Forelimb muscle (tissue), 1 donor: ENCODE measurements at regions not wholly inside any gene's neighbourhood (a gene's known extent, or its start where the extent isn't known, plus 50 kb on each side); places are given as distances from the start of the nearest gene placed in this dataset.

ENCODE experiments used
- DNase-seq: peaks from one replicate; pipeline ENCODE4 v3.0.0-alpha.2; 2013; ENCODE audit warnings: low read depth

- DNase-seq = no peak
These were observed 138.9 kb downstream of the TOMM20 start for GRCh38 chr1:234989479-234990327.

DNA sequence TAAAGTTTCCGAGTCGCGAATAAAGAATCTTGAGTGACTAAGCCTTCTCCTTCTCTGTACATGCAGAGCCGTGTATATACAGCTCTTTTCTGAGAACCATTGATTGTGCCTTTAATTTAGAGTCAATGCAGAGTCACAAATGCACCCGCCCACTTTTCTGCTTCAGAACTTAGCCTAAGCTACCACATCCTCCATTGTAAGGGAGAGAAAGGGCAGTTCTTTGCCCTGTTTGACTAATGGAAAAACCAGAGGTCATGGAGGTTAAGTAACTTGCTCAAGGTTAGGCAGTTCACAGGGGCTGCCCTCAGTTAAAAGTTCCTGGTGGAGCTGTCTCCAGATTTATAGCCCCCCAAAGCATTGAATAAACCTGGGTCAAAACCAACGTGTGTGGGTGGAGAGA is 139.6 kb downstream of the TOMM20 start:
- no peak for DNase-seq

DNA sequence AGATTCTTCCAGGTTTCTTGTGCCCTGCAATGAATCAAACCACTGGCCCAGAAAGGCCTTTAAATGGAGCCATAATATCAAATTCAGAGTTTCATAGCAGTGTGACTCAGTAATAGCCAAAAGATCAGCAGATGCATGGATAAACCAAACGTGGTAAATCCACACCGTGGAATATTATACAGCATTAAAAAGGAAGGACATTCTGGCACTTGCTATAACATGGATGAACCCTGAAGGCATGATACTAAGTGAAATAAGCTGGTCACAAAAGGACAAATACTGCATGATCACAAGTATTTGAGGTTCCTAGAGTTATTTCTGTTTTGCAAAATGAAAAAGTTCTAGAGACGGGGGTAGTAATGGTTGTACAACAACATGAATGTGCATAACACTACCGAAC is 140.1 kb downstream of the TOMM20 start:
- DNase-seq = no peak

GRCh38 chr1:234988155-234988517 is 140.5 kb downstream of the TOMM20 start:
- no peak for DNase-seq

- DNase-seq = no peak
These were observed 141.1 kb downstream of the TOMM20 start for GRCh38 chr1:234987415-234988154.

DNA sequence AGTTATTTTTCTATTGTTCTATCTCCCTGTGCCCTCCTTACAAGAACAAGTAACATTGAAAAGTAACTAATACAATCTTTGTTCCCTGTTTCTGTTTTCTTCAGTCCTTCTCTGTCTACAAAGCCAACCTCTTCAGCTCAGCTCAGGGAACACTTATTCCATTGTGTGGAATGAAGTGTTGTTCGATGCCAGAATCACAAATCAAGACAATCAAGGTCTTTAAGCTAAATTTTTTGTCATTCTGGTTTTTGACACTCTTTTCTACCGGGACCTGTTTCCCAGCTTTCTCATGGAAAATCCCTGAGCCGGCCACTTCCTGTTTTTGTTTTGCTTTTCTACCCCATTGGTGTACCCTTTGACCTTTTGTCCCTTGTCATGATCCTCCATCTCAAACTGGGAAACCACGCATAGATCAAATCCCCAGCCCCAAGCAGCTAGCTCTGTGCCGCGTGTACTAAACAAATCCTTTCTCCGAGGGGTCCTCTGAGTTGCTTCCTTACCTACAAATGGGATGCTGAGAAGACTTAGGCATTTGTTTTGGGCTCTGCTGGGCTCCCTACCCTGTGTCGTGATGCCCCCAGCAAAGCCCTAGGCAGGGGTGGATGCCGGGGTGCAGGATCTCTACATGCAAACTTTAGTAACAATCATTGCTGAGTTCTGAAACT is 141.8 kb downstream of the TOMM20 start:
- DNase-seq = no peak

GRCh38 chr1:234985516-234986294 is 142.9 kb downstream of the TOMM20 start:
- no peak for DNase-seq

DNA sequence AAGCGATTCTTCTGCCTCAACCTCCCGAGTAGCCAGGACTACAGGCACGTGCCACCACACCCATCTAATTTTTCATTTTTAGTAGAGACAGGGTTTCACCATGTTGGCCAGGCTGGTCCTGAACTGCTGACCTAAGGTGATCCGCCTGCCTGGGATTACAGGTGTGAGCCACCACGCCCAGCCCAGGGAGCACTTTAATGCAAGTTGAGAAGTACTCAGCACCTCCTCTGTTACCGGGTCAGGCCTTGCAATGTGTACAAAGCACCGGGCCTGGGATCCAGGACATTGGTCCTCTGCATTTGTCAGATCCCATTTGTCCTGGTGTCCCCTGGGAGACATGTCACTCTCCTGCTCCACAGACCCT is 143.6 kb downstream of the TOMM20 start:
- DNase-seq = no peak

GRCh38 chr1:234983564-234984238 is 144.9 kb downstream of the TOMM20 start:
- no peak for DNase-seq

DNA sequence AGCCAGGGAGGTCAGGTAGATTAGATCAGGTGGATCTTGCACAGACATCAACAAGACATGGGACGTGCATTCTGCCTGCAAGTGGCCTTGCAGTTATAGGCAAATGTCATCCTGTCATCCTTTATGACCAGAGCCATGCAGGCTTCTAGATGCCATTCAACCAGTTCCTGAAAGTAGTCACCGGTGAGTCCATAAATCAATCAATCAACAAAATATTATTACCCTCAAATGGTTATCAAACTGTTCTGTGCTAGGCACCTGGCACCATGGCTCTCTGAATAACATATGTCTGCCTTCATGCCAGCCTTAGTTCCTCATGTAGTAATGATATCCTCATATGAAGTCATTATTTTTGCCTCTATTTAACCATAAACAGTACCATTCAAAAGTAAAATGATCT is 146.9 kb downstream of the TOMM20 start:
- DNase-seq = no peak

DNA sequence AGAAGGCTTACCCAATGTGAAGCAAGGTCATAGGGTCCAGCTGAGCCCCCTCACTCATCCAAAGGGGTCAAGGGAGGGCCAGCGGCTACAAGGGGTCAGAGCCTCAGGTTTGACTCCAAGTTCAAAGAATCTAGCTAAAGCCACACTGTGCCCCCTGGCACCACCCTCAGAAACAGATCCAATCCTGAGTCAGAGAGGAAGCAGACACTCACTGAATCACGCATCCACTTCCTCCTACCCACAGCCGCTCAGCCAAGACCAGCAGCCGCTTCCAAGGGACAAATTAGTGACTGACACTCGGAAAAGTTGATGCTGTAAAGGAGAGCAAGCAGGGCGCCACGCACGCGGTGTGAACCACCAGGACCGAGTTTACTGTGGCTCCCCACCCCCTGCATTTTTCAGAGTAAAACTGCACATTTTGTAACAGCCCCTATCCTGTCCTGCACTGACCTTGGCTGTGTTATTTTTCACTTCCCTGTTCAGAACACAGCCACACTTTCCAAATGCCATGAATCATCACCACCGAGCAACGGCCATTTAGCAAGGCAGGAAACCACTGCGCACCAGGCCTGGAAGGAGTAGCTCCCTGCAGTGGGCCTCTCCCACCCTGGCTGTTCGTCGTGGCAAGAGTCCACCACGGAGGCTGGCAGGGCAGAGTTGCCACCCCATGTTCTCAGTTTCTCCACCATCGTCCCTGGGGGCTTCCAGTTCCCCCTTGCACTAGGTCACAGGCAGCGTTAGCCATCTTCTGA is 147.8 kb downstream of the TOMM20 start:
- no peak for DNase-seq

DNA sequence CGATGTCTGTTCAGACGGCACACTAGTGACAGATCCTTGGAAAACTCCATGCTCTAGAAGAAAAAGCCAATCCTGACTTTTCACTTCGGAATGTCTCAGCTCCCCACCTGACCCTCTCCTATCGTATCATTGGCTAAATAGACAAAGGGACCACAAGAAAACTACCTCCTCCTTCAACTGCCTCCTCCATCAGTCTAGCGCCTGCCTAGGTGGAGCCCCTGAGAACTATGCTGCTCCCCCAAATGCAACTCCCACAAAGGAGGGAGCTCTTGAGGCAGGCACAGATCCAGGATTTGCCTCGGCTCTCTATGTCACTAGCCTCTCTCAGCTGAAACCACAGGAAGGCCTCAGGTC is 148.4 kb downstream of the TOMM20 start:
- no peak for DNase-seq

GRCh38 chr1:234979296-234980279 is 149.0 kb downstream of the TOMM20 start:
- no peak for DNase-seq

DNA sequence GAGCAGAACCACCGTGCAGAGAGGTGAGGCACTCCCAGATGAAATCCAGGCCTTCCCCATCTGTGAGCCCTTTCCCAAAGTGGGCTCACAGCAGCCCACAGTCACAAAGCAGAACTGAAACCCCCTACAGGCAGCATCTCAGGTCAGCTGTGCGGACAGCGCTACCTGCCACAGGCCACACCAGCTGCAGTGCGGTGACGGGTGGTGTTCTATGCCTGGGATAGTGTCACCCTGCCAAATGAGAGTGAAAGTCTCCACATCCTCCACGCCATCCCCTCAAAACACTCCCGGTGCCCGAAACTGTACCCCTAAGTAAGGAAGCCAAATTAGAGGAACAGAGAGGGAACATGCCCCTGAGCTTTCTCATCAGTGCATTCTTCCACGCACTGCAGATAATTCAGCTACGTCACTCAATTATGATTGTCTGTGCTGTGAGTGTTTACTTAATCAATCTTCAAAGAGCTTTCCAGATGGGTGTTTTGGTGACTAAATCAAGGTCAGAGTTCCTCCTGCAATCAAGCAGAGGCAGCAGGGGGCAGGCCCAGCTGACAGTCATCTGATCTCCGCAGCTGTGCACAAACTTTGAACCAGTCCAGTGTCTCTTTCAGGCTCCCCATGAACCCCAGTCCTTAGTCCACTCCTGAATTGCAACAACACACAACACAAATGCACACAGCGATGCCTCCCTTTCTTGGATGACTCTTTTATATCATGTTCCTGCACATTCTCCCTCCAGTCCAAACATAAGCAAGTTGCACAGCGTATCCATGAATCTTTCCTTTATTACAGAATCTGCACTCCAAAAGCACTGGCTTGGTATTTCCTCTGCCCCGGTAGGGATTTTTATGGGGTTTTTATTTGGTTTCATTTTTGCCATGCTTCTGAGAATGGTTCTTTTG is 150.0 kb downstream of the TOMM20 start:
- DNase-seq = no peak

GRCh38 chr1:234977875-234978396 is 150.7 kb downstream of the TOMM20 start:
- DNase-seq = no peak

- no peak for DNase-seq
These were observed 151.6 kb downstream of the TOMM20 start for GRCh38 chr1:234976861-234977680.
